LNCAP (cell line): ENCODE measurements at regions not wholly inside any gene's neighbourhood (a gene's known extent, or its start where the extent isn't known, plus 50 kb on each side); places are given as distances from the start of the nearest gene placed in this dataset.

Experiments used
- TF ChIP-seq, protein P1 (sequence below): fragments of 450-650 bp; IDR thresholded peaks from 2 replicates; pipeline ENCODE4 v1.5.1; 2017; ENCODE audit warnings: mild to moderate bottlenecking

DNA sequence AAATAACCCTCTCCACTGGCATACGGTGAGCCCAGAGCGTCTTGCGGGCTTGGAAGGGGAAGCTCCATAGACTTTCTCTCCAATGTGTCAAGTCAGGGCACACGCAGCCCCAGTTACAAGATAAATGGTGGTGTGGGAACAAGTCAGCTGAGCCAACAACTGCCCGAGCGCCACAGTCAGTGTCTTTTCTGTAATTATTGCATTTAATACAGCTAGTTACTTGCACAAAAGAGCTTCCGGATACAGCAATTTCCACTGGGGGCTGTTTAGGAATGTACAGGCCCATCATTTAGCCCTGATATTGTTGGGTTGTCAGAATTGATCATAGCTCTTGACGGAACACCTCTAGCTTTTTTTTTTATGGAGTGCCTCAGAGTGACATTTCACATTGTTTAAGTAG lies 193.5 kb upstream of the SP8 start:
- TF ChIP-seq, protein P1, sequence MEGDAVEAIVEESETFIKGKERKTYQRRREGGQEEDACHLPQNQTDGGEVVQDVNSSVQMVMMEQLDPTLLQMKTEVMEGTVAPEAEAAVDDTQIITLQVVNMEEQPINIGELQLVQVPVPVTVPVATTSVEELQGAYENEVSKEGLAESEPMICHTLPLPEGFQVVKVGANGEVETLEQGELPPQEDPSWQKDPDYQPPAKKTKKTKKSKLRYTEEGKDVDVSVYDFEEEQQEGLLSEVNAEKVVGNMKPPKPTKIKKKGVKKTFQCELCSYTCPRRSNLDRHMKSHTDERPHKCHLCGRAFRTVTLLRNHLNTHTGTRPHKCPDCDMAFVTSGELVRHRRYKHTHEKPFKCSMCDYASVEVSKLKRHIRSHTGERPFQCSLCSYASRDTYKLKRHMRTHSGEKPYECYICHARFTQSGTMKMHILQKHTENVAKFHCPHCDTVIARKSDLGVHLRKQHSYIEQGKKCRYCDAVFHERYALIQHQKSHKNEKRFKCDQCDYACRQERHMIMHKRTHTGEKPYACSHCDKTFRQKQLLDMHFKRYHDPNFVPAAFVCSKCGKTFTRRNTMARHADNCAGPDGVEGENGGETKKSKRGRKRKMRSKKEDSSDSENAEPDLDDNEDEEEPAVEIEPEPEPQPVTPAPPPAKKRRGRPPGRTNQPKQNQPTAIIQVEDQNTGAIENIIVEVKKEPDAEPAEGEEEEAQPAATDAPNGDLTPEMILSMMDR = no peak

DNA sequence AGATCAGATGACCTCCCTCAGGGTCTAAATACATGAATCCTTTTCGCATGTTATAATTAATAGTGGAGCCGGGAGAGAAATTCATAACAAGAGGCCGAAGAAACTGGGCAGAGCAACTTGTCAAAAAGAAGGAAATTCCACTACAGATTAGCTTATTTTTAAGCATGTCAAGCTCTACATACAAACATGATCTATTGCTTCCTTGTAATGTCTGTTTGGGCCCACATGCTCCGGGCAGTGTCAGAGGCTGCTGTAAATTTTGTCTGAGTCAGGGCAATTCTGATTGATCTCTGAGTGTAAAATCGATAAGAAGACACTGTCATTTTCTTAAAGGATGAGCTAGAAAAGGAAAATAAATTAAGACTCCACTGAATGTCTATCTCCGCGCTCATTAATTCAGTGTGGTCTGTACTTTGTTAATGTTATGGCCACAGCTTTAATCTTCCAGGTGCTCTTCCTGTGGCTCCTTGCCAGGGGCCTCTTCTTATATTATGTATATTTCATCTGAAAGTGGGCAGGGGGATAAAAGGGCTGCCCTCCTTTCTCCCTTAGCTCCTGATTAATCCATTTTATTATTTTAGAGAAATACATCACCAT lies 194.1 kb upstream of the SP8 start:
- TF ChIP-seq, protein P1 = no peak

DNA sequence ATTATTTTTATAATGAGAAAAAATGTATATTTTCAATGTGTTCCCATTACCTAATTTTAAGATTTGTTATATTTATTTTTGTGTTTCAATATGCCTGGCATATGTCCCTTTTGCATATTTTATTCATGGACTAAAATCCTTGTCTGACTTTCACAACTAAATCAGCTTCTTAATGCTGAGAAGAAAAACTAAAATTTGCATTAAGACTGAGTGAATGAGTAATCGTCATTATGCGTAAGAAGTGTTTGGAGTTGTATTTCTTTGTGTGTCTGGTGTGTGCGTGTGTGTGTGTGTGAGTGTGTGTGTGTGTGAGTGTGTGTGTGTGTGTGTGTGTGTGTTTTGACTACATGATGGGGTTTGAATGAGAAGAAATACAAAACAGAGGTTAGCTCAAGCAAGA lies 201.7 kb upstream of the SP8 start:
- TF ChIP-seq, protein P1 = no peak

DNA sequence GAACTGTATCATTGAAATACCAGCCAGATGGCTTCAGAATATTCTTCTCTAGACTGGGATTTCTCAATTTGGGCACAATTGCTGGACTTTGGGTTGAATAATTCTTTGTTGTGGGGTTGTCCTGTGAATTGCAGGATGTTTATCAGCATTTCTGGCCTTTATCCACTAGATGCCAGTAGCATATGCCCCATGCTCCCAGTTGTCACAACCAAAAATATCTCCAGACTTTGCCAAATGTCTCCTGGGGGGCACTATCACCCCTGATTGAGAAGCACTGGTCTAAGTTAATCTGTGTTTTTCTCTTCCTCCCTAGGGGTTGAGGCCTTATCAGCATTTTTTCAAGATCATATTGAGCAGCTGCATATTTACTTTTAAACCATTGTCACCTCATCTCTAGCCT lies 204.9 kb upstream of the SP8 start:
- TF ChIP-seq, protein P1 = peak; percentile 15; the same call in 1 of the 2 replicates

DNA sequence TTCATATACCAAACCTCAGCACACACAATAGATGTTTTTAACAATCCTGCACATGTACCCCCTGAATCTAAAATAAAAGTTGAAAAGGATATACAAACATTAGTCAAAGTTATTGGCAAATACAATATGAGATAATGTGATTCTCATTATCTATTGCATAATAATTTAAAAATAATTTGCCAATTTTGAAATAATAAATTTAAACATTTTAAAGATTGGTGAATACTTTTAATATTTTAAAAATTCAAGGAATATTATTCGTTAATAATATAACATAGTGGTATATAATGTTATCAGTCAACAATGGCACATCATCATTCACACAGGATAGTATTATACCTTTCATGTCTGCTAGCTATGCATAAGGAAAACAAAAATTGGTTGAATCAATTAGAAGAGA lies 207.0 kb upstream of the SP8 start:
- TF ChIP-seq, protein P1 = no peak

DNA sequence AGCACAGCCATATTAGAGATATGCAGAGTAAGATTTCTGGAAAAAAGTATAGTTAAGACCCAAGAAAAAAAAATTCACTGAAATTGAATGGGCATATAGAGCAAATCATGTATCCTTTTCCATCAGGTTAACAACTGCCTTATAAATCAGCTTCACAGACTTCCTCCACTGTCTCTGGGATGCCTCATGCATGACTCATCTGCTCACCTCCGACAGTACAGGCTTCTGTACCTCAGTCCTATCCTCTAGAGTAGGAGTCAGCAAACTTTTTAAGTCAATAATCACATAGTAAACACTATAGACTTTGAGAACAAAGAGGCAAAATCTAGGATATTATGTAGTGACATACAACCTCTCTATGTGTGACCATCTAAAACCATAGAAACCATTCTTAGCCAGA lies 211.6 kb upstream of the SP8 start:
- TF ChIP-seq, protein P1 = no peak

DNA sequence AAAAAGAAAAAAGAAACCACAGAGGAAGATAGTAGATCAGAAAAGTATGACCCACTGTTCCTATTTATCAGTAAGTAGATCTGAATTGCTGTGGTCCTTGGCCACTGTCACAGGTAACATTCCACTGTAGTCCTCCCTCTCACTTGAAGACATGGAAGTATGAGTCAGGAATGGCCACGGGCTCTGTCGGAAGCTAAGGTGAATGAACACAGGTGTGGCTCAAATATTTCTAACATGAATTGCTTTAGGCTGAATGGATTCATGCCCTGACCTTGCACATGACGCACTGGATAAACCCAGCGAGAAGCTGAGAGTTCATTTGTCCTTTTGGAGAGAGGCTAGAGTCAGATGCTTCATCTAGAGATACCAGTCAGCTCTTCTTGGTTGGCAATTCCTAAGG lies 224.5 kb upstream of the SP8 start:
- TF ChIP-seq, protein P1 = no peak
